Coronary artery (tissue), 2 donors: ENCODE measurements at regions not wholly inside any gene's neighbourhood (a gene's known extent, or its start where the extent isn't known, plus 50 kb on each side); places are given as distances from the start of the nearest gene placed in this dataset.

ENCODE experiments used
- DNase-seq: peaks from one replicate; pipeline ENCODE4 v3.0.0-alpha.2; 2017; ENCODE audit warnings: low spot score
- H3K27ac ChIP-seq, 2 donors: fragments of 200-600 bp; sonication (generic); one replicate each; pipeline ENCODE4 v1.5.1; 2016 to 2019
- H3K4me3 ChIP-seq: fragments of 200-600 bp; sonication (generic); 2 replicates; pipeline ENCODE4 v1.5.1; 2016; ENCODE audit warnings: mild to moderate bottlenecking, moderate library complexity
- CTCF ChIP-seq: fragments of 200-600 bp; sonication (generic); IDR thresholded peaks from one replicate; pipeline ENCODE4 v1.5.1; 2019; ENCODE audit warnings: antibody characterized with exemption

DNA sequence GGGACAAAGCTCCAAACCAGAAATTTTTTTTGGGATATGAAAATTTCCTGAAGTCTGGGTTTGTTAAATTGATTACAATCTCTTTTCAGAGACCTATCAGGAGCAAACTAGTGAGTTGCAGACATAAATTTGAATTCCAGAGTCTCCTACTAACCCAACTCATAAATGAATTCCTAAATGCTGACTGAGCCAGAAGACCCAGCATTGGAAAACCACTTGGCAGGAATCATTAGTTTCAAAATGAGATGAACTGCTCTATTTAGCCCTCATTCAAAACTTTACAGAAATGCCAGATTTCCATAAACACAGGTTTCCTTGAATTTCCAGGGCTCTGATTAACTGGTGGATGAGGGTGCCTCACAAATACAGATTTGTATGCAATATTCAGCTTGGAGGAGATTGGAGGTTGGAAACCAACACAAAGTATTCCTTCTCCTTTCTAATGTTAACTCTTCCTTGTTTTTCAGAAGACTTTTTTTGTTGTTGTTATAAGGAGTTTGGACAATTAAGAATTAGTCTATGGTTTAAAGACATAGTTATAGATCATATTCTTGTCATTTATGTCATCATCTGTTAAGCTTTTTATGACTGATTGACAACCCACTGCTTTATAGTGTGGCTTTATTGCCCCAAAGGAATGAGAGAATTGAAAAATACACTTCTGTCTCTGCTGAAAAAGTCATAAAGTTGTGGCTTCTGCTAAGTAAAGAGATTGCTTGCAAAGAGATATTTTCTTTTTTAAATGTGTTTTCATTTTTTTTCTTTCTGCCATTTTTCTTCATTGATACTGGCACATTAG is 222.8 kb downstream of the HLX start:
- no peak for DNase-seq
- H3K27ac ChIP-seq, result no peak overlapping the region
- no peak overlapping the region for H3K4me3 ChIP-seq
- no peak for TF ChIP-seq CTCF

DNA sequence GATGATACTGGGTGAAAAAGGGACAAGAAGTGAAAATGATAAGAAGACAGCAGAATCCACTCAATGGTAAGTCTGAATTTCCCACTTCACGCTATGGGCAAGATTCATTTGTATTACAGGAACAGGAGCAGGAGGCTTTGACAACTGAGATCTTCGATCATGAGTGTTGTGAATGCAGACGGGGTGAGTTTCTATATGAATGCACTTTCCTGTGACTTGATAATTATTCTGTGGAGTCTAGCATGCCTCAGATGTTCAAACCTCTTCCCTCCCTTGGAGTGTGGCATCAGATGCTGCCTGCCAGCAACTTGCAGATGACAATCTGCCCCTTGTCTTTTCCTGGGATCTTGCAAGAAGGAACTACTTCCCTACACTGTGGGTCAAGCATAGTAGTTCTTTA is 225.4 kb downstream of the HLX start:
- no peak for TF ChIP-seq CTCF

GRCh38 chr1:221105578-221105977 is 226.3 kb downstream of the HLX start:
- Histone ChIP-seq H3K27ac (no peak overlapping the region), H3K4me3 (no peak overlapping the region)
- no peak for DNase-seq
- TF ChIP-seq CTCF, result no peak

More for the DNA sequence above, 225.4 kb downstream of the HLX start:
- Histone ChIP-seq H3K27ac (no peak overlapping the region), H3K4me3 (no peak overlapping the region)
- no peak for DNase-seq

- no peak for DNase-seq
- no peak overlapping the region for H3K4me3 ChIP-seq
- H3K27ac ChIP-seq, result no peak overlapping the region
- TF ChIP-seq CTCF, result no peak
Observed at GRCh38 chr1:221106616-221107015, 227.4 kb downstream of the HLX start.

DNA sequence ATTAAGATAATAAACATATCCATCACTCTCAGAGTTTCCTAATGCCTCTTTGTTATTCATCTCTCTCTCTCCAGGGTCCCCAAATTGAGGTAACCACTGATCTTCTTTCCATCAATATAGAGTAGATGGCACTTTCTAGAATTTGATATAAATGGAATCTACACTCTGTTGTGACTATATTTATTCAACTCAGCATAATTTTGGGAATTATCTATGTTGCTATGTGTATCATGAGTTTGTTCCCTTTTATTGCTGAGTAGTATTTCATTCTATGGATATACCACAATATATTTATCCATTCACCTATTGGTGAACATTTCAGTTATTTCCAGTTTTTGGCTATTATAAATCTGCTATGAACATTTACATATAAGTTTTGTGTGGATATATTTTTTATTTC is 230.7 kb downstream of the HLX start:
- Histone ChIP-seq H3K27ac (no peak overlapping the region), H3K4me3 (no peak overlapping the region)
- TF ChIP-seq CTCF, result no peak
- DNase-seq, result no peak

- no peak overlapping the region for H3K4me3 ChIP-seq
- no peak for TF ChIP-seq CTCF
- DNase-seq, result no peak
- peak overlapping the region; percentile 11 to 24 for H3K27ac ChIP-seq
Observed at GRCh38 chr1:221117133-221117532, 237.9 kb downstream of the HLX start.

- no peak for DNase-seq
- no peak for TF ChIP-seq CTCF
- no peak overlapping the region for H3K4me3 ChIP-seq
- peak overlapping the region; percentile 24 to 58 for H3K27ac ChIP-seq
Observed at GRCh38 chr1:221117548-221117951, 238.3 kb downstream of the HLX start.
